Activated CD4-positive, alpha-beta memory T cell treated with anti-CD3 and anti-CD28 coated beads for 36 hours (primary cell): ENCODE measurements at regions not wholly inside any gene's neighbourhood (a gene's known extent, or its start where the extent isn't known, plus 50 kb on each side); places are given as distances from the start of the nearest gene placed in this dataset.
"Not testable (repeated sequence)": the region's sequence is repeated elsewhere in the genome, so short reads cannot be mapped to it uniquely, and the experiment has no call there.

Experiments
- CTCF ChIA-PET: fragments of 350-600 bp; sonication (Branson Sonifier 250); formaldehyde crosslinking; loops from one replicate; lab custom pipeline; 2021; ENCODE audit warnings: antibody characterized with exemption, inconsistent platforms; lab: Charles Lee
- POLR2A ChIA-PET: fragments of 350-600 bp; sonication (Branson Sonifier 250); formaldehyde crosslinking; loops from one replicate; lab custom pipeline; 2021; ENCODE audit warnings: antibody characterized with exemption; lab: Charles Lee
- DNase-seq: peaks from one replicate; pipeline ENCODE4 v3.0.0-alpha.2; 2020
- H3K27ac Mint-ChIP-seq: one replicate; pipeline ENCODE4 v1.8.0; 2021; ENCODE audit warnings: mixed read lengths
- H3K27me3 Mint-ChIP-seq: one replicate; pipeline ENCODE4 v1.8.0; 2021; ENCODE audit warnings: mixed read lengths
- H3K36me3 Mint-ChIP-seq: one replicate; pipeline ENCODE4 v1.8.0; 2021; ENCODE audit warnings: mixed read lengths
- H3K4me1 Mint-ChIP-seq: one replicate; pipeline ENCODE4 v1.8.0; 2021; ENCODE audit warnings: low read depth, mixed read lengths
- H3K4me3 Mint-ChIP-seq: one replicate; pipeline ENCODE4 v1.8.0; 2021; ENCODE audit warnings: mild to moderate bottlenecking, mixed read lengths
- H3K9me3 Mint-ChIP-seq: one replicate; pipeline ENCODE4 v1.8.0; 2021; ENCODE audit warnings: mixed read lengths
- intact Hi-C: fragments of 100-400 bp; cut with micrococcal nuclease; formaldehyde crosslinking; loops from one replicate; pipeline ENCODE4 v1.15.1; 2023

GRCh38 chr6:18527836-18528743 is 140.9 kb downstream of the RNF144B start:
- Mint-ChIP-seq H3K4me3 (no peak overlapping the region), H3K4me1 (no peaks in the 10 kb centered on the region), H3K27ac (no peak overlapping the region), H3K27me3 (peaks cover 9% of the 10 kb centered on the region), H3K9me3 (no peaks in the 10 kb centered on the region), H3K36me3 (no peaks in the 10 kb centered on the region)
- no peak for DNase-seq
- ChIA-PET CTCF (interaction anchor here (0.6 kb wide), 3 partner anchors 74 to 1600 kb away, joined by 3 read pairs; partner anchors contain the start of gene RBM24), POLR2A (interaction anchor here (1.1 kb wide), 1 partner anchor 11 kb away, joined by 4 read pairs; no protein-coding TSS in a partner anchor)
- intact Hi-C loops, result no loop called here

GRCh38 chr6:18530201-18530600 is 143.1 kb downstream of the RNF144B start:
- no peak overlapping the region for H3K27ac Mint-ChIP-seq
- DNase-seq, result no peak
- H3K4me1 Mint-ChIP-seq, result no peaks in the 10 kb centered on the region
- peaks cover 7% of the 10 kb centered on the region for H3K27me3 Mint-ChIP-seq
- no peak overlapping the region for H3K4me3 Mint-ChIP-seq
- H3K36me3 Mint-ChIP-seq, result no peaks in the 10 kb centered on the region
- ChIA-PET POLR2A (no interaction called here), CTCF (no interaction called here)
- intact Hi-C loops, result no loop called here
- no peaks in the 10 kb centered on the region for H3K9me3 Mint-ChIP-seq

GRCh38 chr6:18532139-18532538 is 145.0 kb downstream of the RNF144B start:
- POLR2A ChIA-PET, result no interaction called here
- H3K27ac Mint-ChIP-seq, result no peak overlapping the region
- CTCF ChIA-PET, result interaction anchor here (0.6 kb wide), 1 partner anchor 41 kb away, joined by 4 read pairs; no protein-coding TSS in a partner anchor
- H3K27me3 Mint-ChIP-seq, result peaks cover 11% of the 10 kb centered on the region
- H3K4me1 Mint-ChIP-seq, result no peaks in the 10 kb centered on the region
- H3K9me3 Mint-ChIP-seq, result no peaks in the 10 kb centered on the region
- no peaks in the 10 kb centered on the region for H3K36me3 Mint-ChIP-seq
- no peak for DNase-seq
- intact Hi-C loops, result no loop called here
- no peak overlapping the region for H3K4me3 Mint-ChIP-seq

DNA sequence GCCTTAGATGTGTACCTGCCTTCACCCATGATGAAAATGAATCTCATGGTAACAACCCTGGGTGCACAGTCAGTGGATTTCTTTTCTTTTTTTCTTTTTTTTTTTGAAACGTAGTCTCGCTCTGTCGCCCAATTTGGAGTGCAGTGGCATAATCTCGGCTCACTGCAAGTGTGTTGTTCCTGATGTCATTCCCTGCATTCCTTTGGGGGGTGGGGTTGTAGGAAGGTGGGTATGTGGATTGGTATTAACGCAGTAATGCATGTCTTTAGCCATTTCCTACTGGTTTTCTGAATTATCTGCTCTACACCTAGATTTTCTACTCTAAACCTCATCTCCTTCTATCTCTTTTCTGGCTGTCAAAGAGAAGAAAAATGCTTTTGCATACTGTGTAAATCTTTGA is 146.6 kb downstream of the RNF144B start:
- no peak overlapping the region for H3K27ac Mint-ChIP-seq
- H3K4me1 Mint-ChIP-seq, result no peaks in the 10 kb centered on the region
- no peak for DNase-seq
- ChIA-PET POLR2A (no interaction called here), CTCF (no interaction called here)
- peaks cover 9% of the 10 kb centered on the region for H3K27me3 Mint-ChIP-seq
- H3K4me3 Mint-ChIP-seq, result no peak overlapping the region
- intact Hi-C loops, result no loop called here
- H3K36me3 Mint-ChIP-seq, result no peaks in the 10 kb centered on the region
- no peaks in the 10 kb centered on the region for H3K9me3 Mint-ChIP-seq

DNA sequence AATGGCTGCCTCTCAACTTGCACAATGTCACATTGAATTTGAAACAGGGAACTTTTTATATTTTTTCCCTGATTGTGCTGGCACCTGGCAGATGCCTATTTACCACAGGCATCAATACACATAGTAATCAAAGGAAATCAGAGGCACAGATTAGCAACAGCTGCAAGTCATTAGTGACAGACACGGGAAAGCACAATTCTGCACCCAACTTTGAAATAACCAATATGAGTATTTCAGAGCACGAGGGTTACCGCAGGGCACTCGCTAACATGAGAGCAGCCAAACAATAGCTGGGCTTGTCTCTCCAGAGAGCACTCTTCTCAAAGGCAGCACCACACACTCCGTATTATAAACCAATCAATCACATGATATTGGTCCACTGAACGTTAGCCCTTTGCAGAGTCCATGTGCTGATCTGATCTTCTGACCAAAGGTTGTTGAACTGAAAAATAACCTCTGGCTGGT is 149.5 kb downstream of the RNF144B start:
- intact Hi-C loops, result no loop called here

GRCh38 chr6:18538315-18538714 is 151.2 kb downstream of the RNF144B start:
- no peak for DNase-seq
- intact Hi-C loops, result no loop called here
- no peak overlapping the region for H3K4me3 Mint-ChIP-seq
- H3K27me3 Mint-ChIP-seq, result peaks cover 6% of the 10 kb centered on the region
- H3K36me3 Mint-ChIP-seq, result no peaks in the 10 kb centered on the region
- H3K4me1 Mint-ChIP-seq, result no peaks in the 10 kb centered on the region
- POLR2A ChIA-PET, result no interaction called here
- CTCF ChIA-PET, result no interaction called here
- H3K9me3 Mint-ChIP-seq, result peaks cover 2% of the 10 kb centered on the region
- H3K27ac Mint-ChIP-seq, result no peak overlapping the region

More for the DNA sequence above, 149.5 kb downstream of the RNF144B start:
- no peaks in the 10 kb centered on the region for H3K4me1 Mint-ChIP-seq
- ChIA-PET POLR2A (no interaction called here), CTCF (no interaction called here)
- no peaks in the 10 kb centered on the region for H3K36me3 Mint-ChIP-seq
- no peak for DNase-seq
- peaks cover 9% of the 10 kb centered on the region for H3K27me3 Mint-ChIP-seq
- H3K4me3 Mint-ChIP-seq, result no peak overlapping the region
- H3K27ac Mint-ChIP-seq, result no peak overlapping the region
- H3K9me3 Mint-ChIP-seq, result no peaks in the 10 kb centered on the region

DNA sequence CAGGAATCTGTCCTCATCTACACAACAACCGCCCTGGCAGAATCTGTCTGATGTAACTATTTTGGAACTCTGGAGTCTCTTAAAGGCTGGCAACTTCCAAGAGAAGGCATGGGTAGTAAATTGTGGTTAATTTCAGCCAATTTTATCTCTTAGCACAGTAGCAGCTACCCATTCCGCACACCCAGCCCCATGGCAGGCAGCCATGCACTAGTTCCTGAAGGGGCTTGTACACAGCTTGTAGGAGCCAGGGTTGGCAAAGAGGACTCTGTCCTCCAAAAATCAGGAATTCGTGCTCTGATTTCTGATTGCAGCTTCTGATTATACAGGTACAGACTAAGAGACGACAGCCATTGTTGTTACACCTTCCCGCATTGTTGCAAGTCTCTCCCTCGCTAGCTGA is 155.9 kb downstream of the RNF144B start:
- ChIA-PET CTCF (no interaction called here), POLR2A (no interaction called here)
- Mint-ChIP-seq H3K27ac (no peak overlapping the region), H3K4me1 (no peaks in the 10 kb centered on the region), H3K4me3 (no peak overlapping the region), H3K9me3 (peaks cover 24% of the 10 kb centered on the region), H3K36me3 (no peaks in the 10 kb centered on the region), H3K27me3 (peaks cover 1% of the 10 kb centered on the region)
- intact Hi-C loops, result no loop called here
- DNase-seq, result no peak

DNA sequence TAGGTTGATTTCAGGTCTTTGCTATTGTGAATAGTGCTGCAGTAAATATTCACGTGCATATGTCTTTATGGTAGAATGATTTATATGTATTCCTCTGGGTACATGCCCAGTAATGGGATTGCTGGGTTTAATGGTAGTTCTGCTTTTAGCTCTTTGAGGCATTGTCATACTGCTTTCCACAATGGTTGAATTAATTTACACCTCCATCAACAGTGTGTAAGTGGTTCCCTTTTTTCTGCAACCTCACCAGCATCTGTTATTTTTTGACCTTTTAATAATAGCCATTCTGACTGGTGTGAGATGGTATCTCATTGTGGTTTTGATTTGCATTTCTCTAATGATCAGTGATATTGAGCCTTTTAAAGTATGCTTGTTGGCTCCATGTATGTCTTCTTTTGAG is 158.0 kb downstream of the RNF144B start:
- H3K27me3 Mint-ChIP-seq, POLR2A ChIA-PET, H3K4me1 Mint-ChIP-seq, intact Hi-C loops, H3K27ac Mint-ChIP-seq, DNase-seq, H3K36me3 Mint-ChIP-seq, CTCF ChIA-PET, H3K4me3 Mint-ChIP-seq: not testable (repeated sequence)
- peaks cover 24% of the 10 kb centered on the region for H3K9me3 Mint-ChIP-seq

DNA sequence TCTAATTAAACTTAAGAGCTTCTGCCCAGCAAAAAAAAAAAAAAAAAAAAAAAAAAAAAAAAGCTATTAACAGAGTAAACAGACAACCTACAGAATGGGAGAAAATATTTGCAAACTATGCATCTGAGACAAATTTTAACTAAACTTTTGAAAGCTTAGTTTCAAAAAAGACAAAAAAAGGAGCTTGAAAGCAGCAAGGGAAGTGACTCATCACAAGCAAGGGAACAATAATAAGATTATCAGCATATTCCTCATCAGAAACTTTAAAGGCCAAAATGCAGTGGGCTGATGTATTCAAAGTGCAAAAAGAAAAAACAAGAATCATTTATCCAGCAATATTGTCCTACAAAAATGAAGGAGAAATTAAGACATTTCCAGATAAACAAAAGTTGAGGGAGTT is 158.6 kb downstream of the RNF144B start:
- Mint-ChIP-seq H3K4me1 (no peaks in the 10 kb centered on the region), H3K27ac (no peak overlapping the region), H3K4me3 (no peak overlapping the region), H3K36me3 (no peaks in the 10 kb centered on the region), H3K9me3 (peaks cover 24% of the 10 kb centered on the region), H3K27me3 (peaks cover 3% of the 10 kb centered on the region)
- no peak for DNase-seq
- POLR2A ChIA-PET, result no interaction called here
- CTCF ChIA-PET, result no interaction called here
- intact Hi-C loops, result no loop called here

- CTCF ChIA-PET, result no interaction called here
- POLR2A ChIA-PET, result no interaction called here
- H3K4me1 Mint-ChIP-seq, result no peaks in the 10 kb centered on the region
- DNase-seq, result no peak
- H3K4me3 Mint-ChIP-seq, result no peak overlapping the region
- intact Hi-C loops, result no loop called here
- H3K27me3 Mint-ChIP-seq, result peaks cover 3% of the 10 kb centered on the region
- H3K9me3 Mint-ChIP-seq, result peaks cover 8% of the 10 kb centered on the region
- H3K36me3 Mint-ChIP-seq, result no peaks in the 10 kb centered on the region
- no peak overlapping the region for H3K27ac Mint-ChIP-seq
These were observed 163.0 kb downstream of the RNF144B start for GRCh38 chr6:18550119-18550518.

GRCh38 chr6:18551228-18551627 is 164.1 kb downstream of the RNF144B start:
- intact Hi-C loops, result no loop called here
- Mint-ChIP-seq H3K27me3 (peaks cover 4% of the 10 kb centered on the region), H3K4me3 (no peak overlapping the region), H3K4me1 (no peaks in the 10 kb centered on the region), H3K36me3 (no peaks in the 10 kb centered on the region), H3K27ac (no peak overlapping the region), H3K9me3 (peaks cover 5% of the 10 kb centered on the region)
- ChIA-PET POLR2A (no interaction called here), CTCF (interaction anchor here (1.0 kb wide), 1 partner anchor 45 kb away, joined by 3 read pairs; no protein-coding TSS in a partner anchor)
- DNase-seq, result no peak

DNA sequence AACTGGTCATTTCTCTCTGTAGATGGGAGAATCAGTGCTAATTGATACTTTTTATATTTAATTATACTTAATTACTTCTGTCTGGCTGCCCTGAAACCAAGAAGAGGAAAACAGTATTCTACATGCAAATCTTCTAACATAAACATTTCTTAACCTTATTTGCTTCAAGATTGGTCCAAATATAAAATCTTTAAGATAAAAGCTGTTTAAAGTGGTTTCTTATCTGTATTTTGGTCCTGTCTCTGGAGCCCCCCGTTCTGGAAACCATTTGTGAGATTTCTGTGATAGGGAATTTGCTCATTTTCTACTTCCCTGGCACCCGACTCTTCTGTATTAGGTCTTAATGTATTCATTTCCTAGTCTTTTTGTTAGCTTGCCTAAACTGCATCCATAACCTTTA is 168.6 kb downstream of the RNF144B start:
- Mint-ChIP-seq H3K9me3 (no peaks in the 10 kb centered on the region), H3K4me1 (no peaks in the 10 kb centered on the region), H3K27ac (no peak overlapping the region), H3K27me3 (peaks cover 4% of the 10 kb centered on the region), H3K4me3 (no peak overlapping the region), H3K36me3 (no peaks in the 10 kb centered on the region)
- ChIA-PET CTCF (no interaction called here), POLR2A (no interaction called here)
- no peak for DNase-seq
- intact Hi-C loops, result no loop called here
